Suppressor macrophage (primary cell): ENCODE measurements at regions not wholly inside any gene's neighbourhood (a gene's known extent, or its start where the extent isn't known, plus 50 kb on each side); places are given as distances from the start of the nearest gene placed in this dataset.
A peak's percentile ranks its signal among the peaks of the same experiment; 100 is the strongest.

Experiments used
- DNase-seq, 4 experiments: peaks; one replicate each; pipeline ENCODE4 v3.0.0-alpha.2; 2020 to 2022

DNA sequence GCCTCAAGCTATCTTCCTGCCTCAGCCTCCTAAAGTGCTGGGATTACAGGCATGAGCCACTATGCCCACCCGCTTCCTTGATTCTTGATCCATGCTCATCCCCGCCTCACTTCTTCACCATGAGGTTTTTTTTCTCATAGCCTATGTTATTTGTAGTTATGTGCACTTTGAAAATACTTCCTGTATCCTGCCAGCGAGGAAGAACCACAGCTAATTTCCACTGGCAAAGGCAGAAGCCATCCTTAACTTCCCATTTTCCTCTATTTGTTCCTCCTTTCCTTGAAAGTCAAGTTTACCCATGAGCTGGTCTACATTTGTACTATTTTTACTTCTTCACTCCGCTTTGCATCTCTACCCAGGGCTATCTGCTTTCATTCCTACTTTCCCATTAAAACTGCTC lies 189.7 kb upstream of the ZFHX3 start:
- DNase-seq = peak; percentile 21 to 59 (median 46)

DNA sequence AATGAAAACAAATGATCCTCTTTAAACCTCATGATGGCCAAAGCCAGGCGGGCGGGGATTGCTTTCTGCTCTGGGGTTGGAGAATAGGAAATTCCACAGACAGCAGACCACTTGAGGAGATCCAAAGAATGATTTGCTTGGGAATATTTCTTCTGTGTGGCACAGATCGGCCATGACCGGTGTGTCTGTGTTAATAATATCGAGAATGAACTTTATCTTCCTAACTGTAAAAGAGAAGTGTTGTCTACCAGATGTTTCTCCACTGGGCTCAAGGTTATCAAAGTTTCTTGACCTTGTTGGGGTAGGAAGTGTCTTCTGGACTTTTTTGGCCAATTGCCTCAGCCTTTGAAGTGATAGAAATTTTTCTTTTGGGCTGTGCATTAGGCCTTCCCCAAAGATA lies 186.6 kb upstream of the ZFHX3 start:
- no peak for DNase-seq

DNA sequence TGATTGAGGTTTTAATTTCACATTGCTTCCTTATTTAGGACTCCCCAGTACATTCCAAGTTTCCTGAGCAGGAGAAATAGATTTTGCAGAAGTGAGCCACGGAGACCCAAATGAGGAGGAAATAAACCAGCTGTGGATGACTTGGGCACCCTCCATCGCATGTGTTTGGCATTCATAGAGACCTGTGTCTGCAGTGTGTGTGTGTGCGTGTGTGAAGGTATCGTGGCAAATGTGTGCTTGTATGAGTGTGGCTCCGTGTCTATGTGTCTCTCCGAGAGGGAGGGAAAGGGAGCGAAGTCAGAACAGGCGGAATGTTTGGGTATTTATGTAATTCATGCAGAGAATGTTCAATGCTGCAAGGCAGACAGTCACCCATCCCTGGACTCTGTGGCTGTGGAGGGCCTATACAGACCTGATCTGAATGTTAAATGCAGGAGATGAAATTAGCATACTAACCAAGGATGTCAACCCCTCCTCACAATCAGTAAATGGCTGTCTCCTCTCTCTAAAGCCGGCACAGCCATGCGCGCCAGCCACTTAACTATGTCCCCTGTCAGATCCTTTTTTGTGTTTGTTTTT lies 186.0 kb upstream of the ZFHX3 start:
- DNase-seq = peak in 3 of 4 experiments; percentile 10 to 33 (median 19)

DNA sequence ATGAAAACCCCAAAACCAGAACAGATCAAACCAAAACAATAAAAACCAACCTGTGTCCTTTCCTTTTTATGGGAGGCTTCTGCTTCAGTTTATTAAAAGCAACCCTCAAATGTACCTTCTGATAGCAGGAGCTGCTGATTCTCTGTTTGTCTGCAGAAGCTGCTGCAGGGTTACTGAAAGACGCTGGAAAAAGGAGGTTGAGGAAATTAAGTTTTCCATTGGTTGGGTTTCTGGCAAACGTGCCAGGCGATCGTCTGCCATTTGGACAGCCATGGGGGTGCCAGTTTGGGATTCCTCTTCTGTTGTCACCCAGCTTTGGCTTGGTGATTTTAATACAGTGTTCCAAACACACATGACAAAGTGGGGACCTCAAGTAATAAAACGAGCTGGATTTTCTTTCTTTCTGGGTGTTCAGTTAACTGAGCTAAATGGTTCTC lies 185.4 kb upstream of the ZFHX3 start:
- no peak for DNase-seq

DNA sequence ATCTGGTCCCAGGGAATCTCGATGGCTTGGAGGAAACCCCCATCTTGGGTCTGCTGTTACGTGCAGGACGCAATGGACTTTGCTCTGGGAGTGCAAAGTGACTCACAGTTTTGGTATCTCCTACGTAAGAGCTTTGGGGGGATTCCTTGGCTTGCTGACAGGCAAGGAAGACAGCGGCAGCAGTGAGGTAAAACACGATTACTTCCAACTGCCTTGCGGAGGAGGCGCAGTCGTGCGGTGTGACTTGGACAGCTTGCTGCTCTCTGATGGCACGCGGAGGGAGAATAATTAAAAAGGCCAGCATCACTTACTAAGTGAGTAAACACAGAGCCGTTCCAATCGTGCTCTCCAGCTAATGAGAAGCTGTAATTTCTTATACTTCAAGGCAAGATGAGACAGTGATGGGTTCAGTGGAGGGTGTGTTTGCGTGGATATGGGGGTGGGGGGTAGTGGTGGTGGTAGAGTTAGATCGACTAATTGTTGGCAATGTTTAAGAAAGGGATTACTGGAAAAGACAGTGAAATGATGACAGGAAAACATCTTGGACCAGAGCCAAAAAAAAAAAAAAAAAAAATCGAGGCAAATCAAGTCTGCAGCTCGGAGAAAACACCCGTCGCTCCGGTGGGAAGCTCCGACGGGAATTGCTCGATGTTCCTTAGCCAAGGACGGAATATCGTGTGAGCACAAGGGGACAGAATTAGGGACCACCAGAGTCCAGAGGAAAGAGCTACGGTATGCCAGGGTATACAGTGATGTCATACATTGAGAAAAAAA lies 184.8 kb upstream of the ZFHX3 start:
- DNase-seq = no peak

DNA sequence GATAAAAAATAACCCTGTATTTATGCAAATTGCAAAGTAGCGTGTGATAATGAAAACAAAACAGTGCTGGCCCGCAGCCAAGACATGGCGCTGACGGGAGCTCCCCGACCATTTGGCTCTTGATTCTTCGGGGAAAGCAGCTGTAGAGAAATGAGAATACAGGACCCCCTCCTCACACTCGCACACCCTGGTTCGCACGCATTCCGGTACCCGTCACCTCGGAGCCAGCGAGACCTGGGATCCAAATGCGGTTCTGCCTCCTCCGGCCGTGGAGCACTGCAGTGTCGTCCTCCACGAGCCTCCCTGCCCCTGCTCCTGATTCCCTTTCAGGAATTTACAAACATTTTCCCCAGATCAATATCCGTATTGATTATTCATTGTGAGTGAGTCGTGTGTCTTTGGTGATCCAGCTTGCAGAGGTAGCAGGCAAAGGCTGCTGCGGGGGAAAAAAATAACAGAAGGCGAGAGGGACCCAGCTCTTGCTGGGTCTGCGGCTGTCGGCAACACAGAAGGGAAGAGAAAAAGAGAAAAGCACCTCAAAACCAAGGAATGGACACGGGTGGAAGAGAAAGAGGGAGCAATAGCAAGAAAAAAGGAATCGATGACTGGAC lies 184.1 kb upstream of the ZFHX3 start:
- DNase-seq = no peak

DNA sequence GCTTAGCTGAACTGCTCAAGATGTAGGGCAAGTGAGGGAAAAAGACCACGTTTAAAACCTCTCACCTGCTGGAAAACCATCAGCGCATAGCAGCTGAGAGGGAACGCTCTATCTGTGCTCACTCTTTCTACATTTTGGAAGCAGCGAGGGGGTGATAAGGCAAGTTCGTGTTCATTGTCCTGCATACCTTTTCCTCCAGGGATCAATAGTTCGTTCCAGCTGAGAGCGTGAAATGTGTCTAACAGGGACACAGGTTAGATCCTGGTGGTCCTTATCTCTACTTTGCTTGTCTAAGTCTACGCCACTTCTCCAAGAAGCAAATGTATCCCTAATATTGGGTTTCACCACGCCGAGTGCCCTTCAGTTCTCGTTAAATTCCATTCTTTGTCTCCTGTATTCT lies 183.5 kb upstream of the ZFHX3 start:
- no peak for DNase-seq

DNA sequence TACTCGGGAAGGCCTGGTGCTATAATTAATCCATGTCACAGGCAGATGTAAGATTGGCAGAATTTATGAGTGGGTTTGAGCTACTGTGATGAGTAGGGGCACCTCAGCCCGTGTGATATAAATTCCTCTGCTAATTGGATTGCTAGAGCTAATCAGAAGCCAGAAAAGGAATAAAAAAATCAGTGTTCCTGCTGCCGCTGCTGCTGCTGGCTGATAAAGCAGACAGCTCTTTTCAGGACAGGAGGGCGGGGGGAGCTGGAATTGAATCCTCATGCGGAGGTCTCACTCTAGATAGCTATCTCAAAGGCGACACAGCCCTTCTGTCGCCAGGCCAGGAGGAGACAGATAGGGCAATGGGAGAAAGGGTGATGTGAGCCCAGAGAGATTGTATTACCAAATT lies 182.7 kb upstream of the ZFHX3 start:
- DNase-seq = no peak

DNA sequence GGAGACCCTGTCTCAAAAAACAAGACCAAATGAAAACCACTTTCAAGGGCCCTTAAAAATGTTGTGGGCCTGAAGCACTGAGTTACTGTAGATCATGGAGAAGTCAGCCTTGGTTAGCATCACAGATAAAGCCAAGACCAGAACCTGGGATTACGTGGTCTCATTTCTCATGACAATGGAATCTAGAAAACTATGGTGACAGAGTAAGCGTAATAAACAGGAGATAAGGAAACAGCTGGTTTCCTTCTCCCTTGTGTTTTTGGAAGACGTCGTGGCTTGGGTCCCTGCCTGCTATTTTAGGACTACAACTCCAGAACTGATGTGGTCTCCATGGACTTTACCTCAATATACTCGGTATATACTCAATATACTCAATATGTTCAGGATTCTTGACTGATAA lies 180.7 kb upstream of the ZFHX3 start:
- no peak for DNase-seq

DNA sequence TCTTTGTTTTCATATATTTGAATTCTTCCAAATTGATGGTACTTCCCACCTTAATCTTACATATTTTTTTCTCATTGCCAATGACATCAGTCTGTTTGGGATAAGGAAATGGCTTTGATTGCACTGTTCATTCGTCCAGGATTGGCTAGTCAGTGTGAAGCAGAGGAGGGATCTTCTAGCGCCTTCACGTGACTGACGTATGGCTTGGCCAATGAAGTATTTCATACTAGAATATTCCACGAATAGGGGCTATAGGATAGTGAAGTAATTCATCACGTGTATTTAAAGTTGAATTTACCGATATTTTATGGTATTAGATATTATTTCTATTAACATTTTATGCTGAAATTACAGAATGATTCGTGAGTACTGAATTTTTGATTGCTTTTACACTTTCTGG lies 178.7 kb upstream of the ZFHX3 start:
- DNase-seq = no peak

DNA sequence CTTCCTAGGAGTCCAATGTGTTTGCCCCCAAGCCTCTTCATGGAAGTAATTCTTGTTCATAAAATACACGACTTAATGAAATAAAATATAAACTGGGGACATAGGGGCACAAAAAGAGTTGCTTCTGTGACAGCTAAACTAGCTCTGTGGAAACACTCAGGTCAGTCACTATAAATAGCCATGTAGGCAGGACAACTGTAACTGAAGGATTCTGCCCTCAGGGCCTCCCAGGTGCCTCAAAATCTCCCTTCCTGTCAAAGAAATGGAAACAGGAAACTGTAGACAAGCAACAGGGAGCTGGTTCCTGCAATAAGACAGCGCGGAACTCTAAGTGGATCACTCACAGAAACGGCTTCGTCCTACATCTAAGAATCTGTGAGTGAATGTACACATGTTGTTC lies 178.1 kb upstream of the ZFHX3 start:
- no peak for DNase-seq

DNA sequence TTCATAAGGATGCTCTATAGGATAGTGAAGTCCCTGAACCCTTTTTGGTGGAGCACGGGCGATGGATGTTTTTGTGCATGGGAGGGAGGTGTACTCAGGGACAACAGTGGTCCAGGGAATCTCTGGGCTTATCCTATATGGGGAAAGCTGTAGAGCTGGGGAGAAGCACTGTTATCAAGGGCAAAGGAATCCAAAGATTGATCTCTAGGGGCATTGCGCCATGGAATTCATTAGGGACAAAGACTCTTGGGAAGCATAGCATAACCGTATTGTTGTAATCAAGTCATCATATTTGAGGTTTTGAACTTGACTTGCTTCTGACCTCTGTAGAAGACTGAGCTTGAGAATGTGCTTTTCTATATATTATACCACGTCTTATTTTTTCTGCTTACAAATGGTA lies 172.9 kb upstream of the ZFHX3 start:
- no peak for DNase-seq

DNA sequence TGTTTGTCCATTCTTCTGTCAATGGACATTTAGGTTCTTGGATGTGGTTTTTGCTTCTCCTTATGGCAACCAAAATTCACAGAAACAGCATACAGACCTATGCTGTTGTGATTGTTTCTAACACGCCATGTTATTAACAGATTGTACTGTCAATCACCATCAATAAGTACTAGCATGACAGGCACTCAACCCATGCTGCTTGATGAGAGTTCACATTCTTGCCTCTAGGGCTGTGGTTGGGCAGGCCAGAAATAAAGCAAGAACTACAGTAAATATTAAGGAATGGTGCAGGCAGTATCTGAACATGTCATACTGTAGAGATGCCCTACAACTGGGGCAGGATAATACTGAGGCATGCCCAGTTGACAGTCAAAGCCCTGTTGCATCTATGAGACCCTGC lies 171.2 kb upstream of the ZFHX3 start:
- DNase-seq = no peak

DNA sequence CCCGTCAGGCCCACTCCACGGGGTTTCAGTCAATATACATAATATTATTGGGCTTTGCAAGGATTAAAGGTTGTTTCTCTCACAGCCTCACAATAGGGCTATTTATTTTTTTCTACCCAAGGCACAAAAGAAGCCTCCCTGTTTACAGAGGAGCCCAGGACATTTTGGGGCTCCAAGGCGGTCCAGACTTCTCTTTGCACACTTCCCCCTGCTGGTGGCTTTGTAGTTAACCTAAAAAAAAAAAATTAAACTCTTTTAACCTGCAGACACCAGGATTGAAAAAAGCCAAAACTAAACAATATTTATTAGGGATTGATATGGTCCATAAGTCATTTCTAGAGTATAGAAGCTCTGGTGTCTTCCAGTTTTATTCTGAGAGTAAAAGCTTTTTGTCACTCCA lies 169.7 kb upstream of the ZFHX3 start:
- DNase-seq = peak in 2 of 4 experiments; percentile 11 to 27

DNA sequence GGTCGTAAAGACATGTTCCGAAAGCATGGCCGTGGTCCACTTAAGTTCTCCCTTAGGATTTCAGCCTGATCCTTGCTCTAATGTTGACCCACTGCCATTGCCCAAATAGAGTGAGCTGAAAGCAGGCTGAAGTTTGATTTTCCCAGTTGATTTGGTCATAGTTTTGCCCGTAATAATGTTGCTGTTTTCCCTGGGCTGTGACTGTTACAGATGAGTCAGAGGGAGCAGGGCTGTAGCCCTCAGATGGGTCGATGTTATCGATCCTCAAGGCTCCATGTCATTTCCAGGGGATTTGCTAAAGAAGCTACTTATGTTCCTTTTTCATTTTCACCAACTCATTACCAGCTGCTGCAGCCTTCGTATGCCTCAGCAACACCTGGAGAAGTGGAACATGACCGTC lies 169.0 kb upstream of the ZFHX3 start:
- no peak for DNase-seq

DNA sequence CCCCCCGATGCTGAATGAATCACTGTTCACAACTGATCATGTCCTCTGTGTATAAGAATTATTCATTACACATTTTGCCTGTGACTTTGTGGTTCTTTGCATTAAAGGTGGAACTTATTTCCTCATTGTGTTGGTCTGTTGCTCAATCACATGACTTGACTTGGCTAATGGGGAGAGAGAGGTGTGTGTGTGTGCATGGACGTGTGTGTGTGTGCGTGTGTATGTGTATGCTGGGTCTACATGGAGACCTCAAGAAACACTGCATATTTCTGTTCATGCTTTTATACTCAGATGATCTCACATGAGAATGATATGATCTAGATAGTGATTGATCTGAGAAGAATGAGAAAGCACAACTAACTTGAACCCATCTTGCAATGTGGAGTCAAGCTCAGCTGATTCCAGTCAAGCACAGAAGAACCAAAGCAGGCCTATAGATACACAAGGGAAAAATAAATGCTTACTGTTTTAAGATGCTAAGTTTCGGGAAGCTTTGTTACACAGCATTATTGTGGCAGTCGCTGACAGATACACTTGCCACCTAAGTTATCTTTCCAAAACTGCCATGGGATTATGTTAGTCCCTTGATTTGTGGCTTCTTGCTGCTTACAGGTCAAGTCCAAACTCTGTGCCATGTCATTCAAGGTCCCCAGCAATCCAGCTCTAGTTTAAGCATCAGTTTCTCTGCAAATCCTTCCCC lies 167.9 kb upstream of the ZFHX3 start:
- no peak for DNase-seq

DNA sequence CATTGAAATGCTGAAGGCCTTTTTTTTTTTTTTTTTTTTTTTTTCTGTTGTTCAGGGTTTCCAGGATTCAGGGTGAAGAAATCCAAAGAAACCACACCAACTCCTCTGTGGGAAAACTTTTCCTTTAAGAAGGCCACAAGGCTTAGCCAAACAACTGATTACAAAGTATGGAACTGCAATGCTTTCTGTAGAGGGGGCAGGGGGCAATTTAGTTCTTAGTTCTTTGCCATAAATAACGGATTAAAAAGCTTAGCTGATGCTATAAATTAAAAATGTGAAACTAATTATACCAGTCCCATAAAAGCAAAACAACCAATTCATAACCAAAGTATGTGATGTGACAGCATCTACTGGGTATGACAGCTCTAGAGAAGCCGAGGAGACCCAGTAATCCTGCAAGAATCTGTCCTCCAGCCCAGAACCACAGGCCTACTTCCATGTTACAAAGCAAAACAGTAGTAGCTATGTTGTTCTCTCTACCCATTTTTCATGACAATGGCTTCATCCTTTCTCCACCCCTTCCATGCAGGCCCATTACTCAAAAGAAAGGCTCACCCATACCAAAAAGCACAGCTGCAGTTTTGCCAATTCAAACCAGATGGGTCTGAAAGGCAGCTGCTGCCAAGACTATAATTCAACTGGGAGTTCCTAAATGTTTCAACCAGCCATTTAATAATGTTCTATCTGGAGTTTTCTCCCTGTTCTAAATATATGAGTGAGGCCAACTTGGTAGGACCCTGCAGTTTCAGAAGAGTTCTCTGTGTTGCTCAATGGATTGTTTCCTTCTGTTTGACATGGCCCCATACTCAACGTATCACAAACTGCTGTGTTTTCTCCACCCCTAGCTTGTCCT lies 167.1 kb upstream of the ZFHX3 start:
- DNase-seq = no peak

DNA sequence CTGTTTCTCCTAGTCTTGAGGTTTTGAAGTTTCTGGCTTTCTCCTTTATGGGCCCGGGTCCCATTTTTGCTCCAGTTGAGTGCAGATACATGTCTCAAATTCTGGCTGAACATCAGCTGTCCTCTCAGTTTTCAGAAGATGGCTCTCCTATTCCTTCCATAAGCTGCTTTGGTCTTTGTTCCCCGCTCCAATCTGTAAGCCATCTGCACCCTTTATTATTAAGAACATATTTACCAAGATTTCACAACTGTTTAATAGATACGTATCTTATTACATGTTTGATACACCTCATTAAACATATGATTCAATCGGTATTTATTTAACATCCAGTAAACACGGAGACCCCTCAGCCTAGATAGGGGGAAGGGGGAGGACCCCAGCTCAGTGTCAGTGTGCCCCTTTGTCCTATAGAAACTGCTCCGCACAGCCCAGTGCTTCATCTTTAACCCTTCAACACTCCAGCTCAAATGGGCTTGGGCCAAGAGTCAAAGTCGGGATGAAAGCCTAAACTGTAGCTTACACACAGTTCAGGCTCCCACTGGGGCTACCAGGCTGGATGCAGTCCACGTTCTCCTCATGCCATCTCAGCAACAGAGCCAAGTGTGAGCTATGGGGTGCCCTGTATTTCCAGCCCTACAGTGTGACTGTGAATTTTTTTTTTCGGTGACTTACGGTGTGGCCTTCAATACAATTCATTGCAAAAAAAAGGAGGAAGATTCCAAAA lies 166.0 kb upstream of the ZFHX3 start:
- no peak for DNase-seq

DNA sequence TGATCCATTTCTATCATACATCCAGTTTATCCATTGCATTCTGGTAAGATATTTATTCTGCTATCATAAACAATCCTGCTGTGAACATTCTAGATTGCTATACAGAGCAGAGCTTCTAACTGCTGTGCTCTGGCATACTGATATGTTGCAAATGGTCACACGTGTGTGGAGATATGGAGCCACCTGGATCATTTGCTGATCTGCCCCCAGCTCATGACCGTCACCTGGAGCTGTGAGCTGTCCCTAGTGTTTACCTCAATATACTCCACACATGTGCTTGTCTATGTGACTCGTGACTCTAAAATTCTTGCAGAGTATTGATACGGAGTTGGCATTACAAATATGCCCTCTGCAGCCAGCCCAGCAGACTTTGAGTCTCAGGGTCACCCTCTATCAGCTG lies 164.5 kb upstream of the ZFHX3 start:
- DNase-seq = no peak

DNA sequence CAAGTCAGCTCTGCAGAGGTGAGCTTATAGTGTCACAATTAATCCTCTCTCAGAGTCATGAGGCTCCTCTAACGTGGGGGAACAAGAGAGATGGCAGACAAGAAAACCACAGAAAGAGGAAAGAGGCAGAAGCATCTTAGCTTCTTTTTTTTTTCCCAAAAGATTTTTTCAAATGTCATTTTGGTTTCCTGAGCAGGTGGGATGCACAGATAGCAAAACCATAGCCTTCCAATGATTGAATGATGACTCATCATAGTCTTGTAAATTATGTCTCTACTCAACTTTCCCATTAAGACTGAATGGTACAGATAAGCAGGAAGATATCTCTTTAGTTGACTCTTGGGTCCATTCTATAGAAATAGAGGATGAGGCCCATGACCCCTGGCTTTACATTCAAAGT lies 162.8 kb upstream of the ZFHX3 start:
- DNase-seq = no peak

DNA sequence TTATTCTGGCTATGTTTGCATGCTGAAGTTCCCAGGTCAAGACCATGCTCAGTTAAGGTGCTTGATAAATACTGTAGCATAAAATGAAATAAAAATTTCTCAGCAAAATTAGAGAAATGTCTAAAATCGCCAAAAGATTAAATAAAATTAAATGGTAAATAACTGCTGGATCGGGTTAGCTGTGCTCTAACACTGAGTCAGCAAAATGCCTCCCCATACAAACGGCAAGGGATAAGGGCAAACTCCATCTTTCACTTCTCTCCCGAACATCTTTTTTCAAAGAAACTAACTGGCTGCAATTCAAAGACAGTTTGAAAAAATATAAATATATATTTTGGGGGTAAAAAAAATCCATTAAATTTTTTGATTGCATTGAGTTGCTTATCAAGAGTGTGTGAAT lies 162.2 kb upstream of the ZFHX3 start:
- DNase-seq = no peak

DNA sequence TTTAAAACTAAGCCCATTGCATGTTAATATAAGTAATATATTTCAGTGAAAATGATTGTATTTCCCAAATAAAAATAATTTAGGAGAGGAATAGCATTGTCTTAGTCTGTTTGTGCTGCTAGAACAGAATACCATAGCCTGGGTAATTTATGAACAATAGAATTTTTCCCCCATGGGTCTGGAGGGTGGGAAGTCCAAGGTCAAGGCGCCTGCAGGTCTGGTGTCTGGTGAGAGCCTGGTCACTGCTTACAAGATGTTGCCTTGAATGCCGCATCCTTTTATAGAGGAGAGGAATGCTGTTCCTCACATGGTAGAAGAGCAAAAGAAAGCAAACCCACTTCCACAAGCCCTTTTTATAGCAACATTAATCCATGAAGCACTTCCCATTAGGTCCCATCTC lies 161.3 kb upstream of the ZFHX3 start:
- no peak for DNase-seq
